ENCODE measurements at regions not wholly inside any gene's neighbourhood (a gene's known extent, or its start where the extent isn't known, plus 50 kb on each side); places are given as distances from the start of the nearest gene placed in this dataset.

DNA sequence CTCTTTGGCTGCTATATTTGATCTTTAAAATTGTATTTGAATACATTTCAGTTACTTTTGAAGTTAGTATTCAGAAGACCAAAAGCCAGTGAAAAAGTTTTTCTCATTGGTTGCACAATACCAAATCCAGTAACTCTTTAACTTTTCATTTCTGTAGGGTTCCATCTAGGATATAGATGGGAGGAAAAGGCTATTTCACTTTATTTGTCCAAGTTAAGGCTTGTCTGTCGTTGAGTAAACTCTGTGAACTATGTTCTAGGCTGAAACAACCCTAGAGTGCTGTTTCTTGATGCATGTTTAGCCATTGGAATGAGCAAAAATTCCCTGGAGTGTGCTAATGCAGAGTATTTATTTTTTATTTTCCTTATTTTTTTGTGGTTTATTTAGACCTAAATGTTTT, 834.7 kb upstream of the KCND2 start:
- Histone ChIP-seq H2AFZ (no peak overlapping the region), H3K27me3 (ENCODE audit: insufficient read depth) (no peaks in the 10 kb centered on the region), H3K36me3 (ENCODE audit: insufficient read depth) (no peaks in the 10 kb centered on the region), H3K4me3 (no peak overlapping the region), H3F3A (replicated peaks; ENCODE audit: low read depth) (no peaks in the 10 kb centered on the region), H3K9me2 (ENCODE audit: insufficient read depth) (no peaks in the 10 kb centered on the region), H3K4me1 (ENCODE audit: insufficient read depth) (no peaks in the 10 kb centered on the region), H3K27ac (ENCODE audit: low read depth) (no peak overlapping the region), H4K20me1 (replicated peaks; ENCODE audit: insufficient read depth) (no peaks in the 10 kb centered on the region), H3K79me2 (replicated peaks; ENCODE audit: insufficient read depth) (no peaks in the 10 kb centered on the region), H3K4me2 (no peak overlapping the region)
- Mint-ChIP-seq H3K27me3 (ENCODE audit: insufficient read depth, low read depth, poor library complexity) (peaks cover 2% of the 10 kb centered on the region), H3K27ac (no peak overlapping the region), H3K36me3 (ENCODE audit: low read depth) (no peaks in the 10 kb centered on the region), H3K4me1 (no peaks in the 10 kb centered on the region), H3K9me3 (no peaks in the 10 kb centered on the region; the same call in 2 of the 3 replicates), H3K4me3 (no peak overlapping the region)
- no peak for ATAC-seq
- TF ChIP-seq, protein P1, sequence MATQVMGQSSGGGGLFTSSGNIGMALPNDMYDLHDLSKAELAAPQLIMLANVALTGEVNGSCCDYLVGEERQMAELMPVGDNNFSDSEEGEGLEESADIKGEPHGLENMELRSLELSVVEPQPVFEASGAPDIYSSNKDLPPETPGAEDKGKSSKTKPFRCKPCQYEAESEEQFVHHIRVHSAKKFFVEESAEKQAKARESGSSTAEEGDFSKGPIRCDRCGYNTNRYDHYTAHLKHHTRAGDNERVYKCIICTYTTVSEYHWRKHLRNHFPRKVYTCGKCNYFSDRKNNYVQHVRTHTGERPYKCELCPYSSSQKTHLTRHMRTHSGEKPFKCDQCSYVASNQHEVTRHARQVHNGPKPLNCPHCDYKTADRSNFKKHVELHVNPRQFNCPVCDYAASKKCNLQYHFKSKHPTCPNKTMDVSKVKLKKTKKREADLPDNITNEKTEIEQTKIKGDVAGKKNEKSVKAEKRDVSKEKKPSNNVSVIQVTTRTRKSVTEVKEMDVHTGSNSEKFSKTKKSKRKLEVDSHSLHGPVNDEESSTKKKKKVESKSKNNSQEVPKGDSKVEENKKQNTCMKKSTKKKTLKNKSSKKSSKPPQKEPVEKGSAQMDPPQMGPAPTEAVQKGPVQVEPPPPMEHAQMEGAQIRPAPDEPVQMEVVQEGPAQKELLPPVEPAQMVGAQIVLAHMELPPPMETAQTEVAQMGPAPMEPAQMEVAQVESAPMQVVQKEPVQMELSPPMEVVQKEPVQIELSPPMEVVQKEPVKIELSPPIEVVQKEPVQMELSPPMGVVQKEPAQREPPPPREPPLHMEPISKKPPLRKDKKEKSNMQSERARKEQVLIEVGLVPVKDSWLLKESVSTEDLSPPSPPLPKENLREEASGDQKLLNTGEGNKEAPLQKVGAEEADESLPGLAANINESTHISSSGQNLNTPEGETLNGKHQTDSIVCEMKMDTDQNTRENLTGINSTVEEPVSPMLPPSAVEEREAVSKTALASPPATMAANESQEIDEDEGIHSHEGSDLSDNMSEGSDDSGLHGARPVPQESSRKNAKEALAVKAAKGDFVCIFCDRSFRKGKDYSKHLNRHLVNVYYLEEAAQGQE (IDR thresholded peaks at IDR 0.05; ENCODE audit: unreplicated experiment), result no peak
- TF ChIP-seq, protein P2, sequence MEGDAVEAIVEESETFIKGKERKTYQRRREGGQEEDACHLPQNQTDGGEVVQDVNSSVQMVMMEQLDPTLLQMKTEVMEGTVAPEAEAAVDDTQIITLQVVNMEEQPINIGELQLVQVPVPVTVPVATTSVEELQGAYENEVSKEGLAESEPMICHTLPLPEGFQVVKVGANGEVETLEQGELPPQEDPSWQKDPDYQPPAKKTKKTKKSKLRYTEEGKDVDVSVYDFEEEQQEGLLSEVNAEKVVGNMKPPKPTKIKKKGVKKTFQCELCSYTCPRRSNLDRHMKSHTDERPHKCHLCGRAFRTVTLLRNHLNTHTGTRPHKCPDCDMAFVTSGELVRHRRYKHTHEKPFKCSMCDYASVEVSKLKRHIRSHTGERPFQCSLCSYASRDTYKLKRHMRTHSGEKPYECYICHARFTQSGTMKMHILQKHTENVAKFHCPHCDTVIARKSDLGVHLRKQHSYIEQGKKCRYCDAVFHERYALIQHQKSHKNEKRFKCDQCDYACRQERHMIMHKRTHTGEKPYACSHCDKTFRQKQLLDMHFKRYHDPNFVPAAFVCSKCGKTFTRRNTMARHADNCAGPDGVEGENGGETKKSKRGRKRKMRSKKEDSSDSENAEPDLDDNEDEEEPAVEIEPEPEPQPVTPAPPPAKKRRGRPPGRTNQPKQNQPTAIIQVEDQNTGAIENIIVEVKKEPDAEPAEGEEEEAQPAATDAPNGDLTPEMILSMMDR (conservative IDR thresholded peaks at IDR 0.05; ENCODE audit: low read depth in 2 of 2), result no peak
- TF ChIP-seq CREB1 (CRISPR knock-in tag; IDR thresholded peaks at IDR 0.05; ENCODE audit: low read depth) (no peak), ZNF114 (CRISPR knock-in tag; IDR thresholded peaks at IDR 0.05) (no peak), NANOG (IDR thresholded peaks at IDR 0.05; ENCODE audit: borderline replicate concordance) (no peak), ZNF331 (CRISPR knock-in tag; IDR thresholded peaks at IDR 0.05; ENCODE audit: low read depth) (no peak), POLR2AphosphoS5 (IDR thresholded peaks at IDR 0.05; ENCODE audit: low read depth) (no peak), EZH2phosphoT487 (IDR thresholded peaks at IDR 0.05; ENCODE audit: unreplicated experiment) (no peak), EZH2 (IDR thresholded peaks at IDR 0.05; ENCODE audit: low read depth, unreplicated experiment) (no peak), JUNB (IDR thresholded peaks at IDR 0.05; ENCODE audit: unreplicated experiment) (no peak), STAT1 (IDR thresholded peaks at IDR 0.05; ENCODE audit: unreplicated experiment) (no peak)
- TF ChIP-seq, protein P3, sequence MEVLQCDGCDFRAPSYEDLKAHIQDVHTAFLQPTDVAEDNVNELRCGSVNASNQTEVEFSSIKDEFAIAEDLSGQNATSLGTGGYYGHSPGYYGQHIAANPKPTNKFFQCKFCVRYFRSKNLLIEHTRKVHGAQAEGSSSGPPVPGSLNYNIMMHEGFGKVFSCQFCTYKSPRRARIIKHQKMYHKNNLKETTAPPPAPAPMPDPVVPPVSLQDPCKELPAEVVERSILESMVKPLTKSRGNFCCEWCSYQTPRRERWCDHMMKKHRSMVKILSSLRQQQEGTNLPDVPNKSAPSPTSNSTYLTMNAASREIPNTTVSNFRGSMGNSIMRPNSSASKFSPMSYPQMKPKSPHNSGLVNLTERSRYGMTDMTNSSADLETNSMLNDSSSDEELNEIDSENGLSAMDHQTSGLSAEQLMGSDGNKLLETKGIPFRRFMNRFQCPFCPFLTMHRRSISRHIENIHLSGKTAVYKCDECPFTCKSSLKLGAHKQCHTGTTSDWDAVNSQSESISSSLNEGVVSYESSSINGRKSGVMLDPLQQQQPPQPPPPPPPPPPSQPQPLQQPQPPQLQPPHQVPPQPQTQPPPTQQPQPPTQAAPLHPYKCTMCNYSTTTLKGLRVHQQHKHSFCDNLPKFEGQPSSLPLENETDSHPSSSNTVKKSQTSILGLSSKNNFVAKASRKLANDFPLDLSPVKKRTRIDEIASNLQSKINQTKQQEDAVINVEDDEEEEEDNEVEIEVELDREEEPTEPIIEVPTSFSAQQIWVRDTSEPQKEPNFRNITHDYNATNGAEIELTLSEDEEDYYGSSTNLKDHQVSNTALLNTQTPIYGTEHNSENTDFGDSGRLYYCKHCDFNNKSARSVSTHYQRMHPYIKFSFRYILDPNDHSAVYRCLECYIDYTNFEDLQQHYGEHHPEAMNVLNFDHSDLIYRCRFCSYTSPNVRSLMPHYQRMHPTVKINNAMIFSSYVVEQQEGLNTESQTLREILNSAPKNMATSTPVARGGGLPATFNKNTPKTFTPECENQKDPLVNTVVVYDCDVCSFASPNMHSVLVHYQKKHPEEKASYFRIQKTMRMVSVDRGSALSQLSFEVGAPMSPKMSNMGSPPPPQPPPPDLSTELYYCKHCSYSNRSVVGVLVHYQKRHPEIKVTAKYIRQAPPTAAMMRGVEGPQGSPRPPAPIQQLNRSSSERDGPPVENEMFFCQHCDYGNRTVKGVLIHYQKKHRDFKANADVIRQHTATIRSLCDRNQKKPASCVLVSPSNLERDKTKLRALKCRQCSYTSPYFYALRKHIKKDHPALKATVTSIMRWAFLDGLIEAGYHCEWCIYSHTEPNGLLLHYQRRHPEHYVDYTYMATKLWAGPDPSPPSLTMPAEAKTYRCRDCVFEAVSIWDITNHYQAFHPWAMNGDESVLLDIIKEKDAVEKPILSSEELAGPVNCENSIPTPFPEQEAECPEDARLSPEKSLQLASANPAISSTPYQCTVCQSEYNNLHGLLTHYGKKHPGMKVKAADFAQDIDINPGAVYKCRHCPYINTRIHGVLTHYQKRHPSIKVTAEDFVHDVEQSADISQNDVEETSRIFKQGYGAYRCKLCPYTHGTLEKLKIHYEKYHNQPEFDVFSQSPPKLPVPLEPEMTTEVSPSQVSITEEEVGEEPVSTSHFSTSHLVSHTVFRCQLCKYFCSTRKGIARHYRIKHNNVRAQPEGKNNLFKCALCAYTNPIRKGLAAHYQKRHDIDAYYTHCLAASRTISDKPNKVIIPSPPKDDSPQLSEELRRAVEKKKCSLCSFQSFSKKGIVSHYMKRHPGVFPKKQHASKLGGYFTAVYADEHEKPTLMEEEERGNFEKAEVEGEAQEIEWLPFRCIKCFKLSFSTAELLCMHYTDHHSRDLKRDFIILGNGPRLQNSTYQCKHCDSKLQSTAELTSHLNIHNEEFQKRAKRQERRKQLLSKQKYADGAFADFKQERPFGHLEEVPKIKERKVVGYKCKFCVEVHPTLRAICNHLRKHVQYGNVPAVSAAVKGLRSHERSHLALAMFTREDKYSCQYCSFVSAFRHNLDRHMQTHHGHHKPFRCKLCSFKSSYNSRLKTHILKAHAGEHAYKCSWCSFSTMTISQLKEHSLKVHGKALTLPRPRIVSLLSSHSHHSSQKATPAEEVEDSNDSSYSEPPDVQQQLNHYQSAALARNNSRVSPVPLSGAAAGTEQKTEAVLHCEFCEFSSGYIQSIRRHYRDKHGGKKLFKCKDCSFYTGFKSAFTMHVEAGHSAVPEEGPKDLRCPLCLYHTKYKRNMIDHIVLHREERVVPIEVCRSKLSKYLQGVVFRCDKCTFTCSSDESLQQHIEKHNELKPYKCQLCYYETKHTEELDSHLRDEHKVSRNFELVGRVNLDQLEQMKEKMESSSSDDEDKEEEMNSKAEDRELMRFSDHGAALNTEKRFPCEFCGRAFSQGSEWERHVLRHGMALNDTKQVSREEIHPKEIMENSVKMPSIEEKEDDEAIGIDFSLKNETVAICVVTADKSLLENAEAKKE (CRISPR knock-in tag; IDR thresholded peaks at IDR 0.05), result no peak
- TF ChIP-seq, protein P4, sequence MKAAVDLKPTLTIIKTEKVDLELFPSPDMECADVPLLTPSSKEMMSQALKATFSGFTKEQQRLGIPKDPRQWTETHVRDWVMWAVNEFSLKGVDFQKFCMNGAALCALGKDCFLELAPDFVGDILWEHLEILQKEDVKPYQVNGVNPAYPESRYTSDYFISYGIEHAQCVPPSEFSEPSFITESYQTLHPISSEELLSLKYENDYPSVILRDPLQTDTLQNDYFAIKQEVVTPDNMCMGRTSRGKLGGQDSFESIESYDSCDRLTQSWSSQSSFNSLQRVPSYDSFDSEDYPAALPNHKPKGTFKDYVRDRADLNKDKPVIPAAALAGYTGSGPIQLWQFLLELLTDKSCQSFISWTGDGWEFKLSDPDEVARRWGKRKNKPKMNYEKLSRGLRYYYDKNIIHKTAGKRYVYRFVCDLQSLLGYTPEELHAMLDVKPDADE (IDR thresholded peaks at IDR 0.05), result no peak
- no peak for DNase-seq (ENCODE audit: low spot score)

Data from GM23338 (cell line).